Liver (tissue), 7 donors: ENCODE measurements at regions not wholly inside any gene's neighbourhood (a gene's known extent, or its start where the extent isn't known, plus 50 kb on each side); places are given as distances from the start of the nearest gene placed in this dataset.

Source experiments
- DNase-seq: peaks from one replicate; pipeline ENCODE4 v3.0.0-alpha.2; 2017; ENCODE audit warnings: low spot score
- H3K27ac ChIP-seq, 2 donors: one replicate each; pipeline ENCODE4 v1.7.0; 2013; ENCODE audit warnings: inconsistent platforms in 2 of 2, low read length in 2 of 2, control low read depth in 1 of 2, low read depth in 1 of 2, mild to moderate bottlenecking in 1 of 2
- H3K27me3 ChIP-seq, 4 donors: one replicate each; pipeline versions ENCODE4 v1.6.1 to v1.7.0; 2013; ENCODE audit warnings: low read length in 3 of 4, inconsistent platforms in 1 of 4, mild to moderate bottlenecking in 1 of 4, moderate library complexity in 1 of 4; ENCODE audit not compliant: control insufficient read depth in 4 of 4, insufficient read depth in 4 of 4
- H3K36me3 ChIP-seq, 4 donors: one replicate each; pipeline versions ENCODE4 v1.6.1 to v1.7.0; 2013; ENCODE audit warnings: low read length in 3 of 4, mild to moderate bottlenecking in 3 of 4, low read depth in 1 of 4, moderate library complexity in 1 of 4; ENCODE audit not compliant: control insufficient read depth in 4 of 4, insufficient read depth in 3 of 4
- H3K4me1 ChIP-seq, 4 donors: one replicate each; pipeline versions ENCODE4 v1.6.1 to v1.7.0; 2013; ENCODE audit warnings: low read length in 3 of 4, mild to moderate bottlenecking in 3 of 4, moderate library complexity in 1 of 4; ENCODE audit not compliant: control insufficient read depth in 4 of 4, insufficient read depth in 4 of 4
- H3K4me3 ChIP-seq, 3 donors: one replicate each; pipeline versions ENCODE4 v1.6.1 to v1.7.0; 2013; ENCODE audit warnings: low read length in 3 of 3, control low read depth in 1 of 3, low read depth in 1 of 3, mild to moderate bottlenecking in 1 of 3
- H3K9ac ChIP-seq, 2 donors: one replicate each; pipeline ENCODE4 v1.7.0; 2013; ENCODE audit warnings: low read length in 2 of 2, mild to moderate bottlenecking in 2 of 2, moderate library complexity in 2 of 2, control low read depth in 1 of 2, low read depth in 1 of 2
- H3K9me3 ChIP-seq, 4 donors: one replicate each; pipeline versions ENCODE4 v1.6.1 to v1.7.0; 2013; ENCODE audit warnings: low read length in 3 of 4; ENCODE audit not compliant: control insufficient read depth in 4 of 4
- EGR1 ChIP-seq, 2 donors: IDR thresholded peaks; 2 replicates each; pipeline ENCODE4 v1.6.1; 2016 to 2018; ENCODE audit warnings: antibody characterized with exemption in 2 of 2, low read depth in 2 of 2
- FOXA2 ChIP-seq: IDR thresholded peaks from 2 replicates; pipeline ENCODE4 v1.6.1; 2016; ENCODE audit warnings: antibody characterized with exemption
- GABPA ChIP-seq, 2 donors: IDR thresholded peaks in 1 of 2; conservative IDR thresholded peaks in 1 of 2; 2 replicates each; pipeline ENCODE4 v1.6.1; 2016; ENCODE audit warnings: antibody characterized with exemption in 2 of 2, mild to moderate bottlenecking in 1 of 2, moderate library complexity in 1 of 2
- HNF4A ChIP-seq, 2 donors: conservative IDR thresholded peaks; 2 replicates each; pipeline ENCODE4 v1.6.1; 2016; ENCODE audit warnings: antibody characterized with exemption in 2 of 2, mild to moderate bottlenecking in 2 of 2
- HNF4G ChIP-seq: IDR thresholded peaks from 2 replicates; pipeline ENCODE4 v1.6.1; 2016; ENCODE audit warnings: antibody characterized with exemption
- JUND ChIP-seq, 2 donors: IDR thresholded peaks; 2 replicates each; pipeline ENCODE4 v1.6.1; 2016; ENCODE audit warnings: antibody characterized with exemption in 2 of 2
- MAX ChIP-seq: IDR thresholded peaks from 2 replicates; pipeline ENCODE4 v1.6.1; 2016; ENCODE audit warnings: antibody characterized with exemption
- NR2F2 ChIP-seq: IDR thresholded peaks from 2 replicates; pipeline ENCODE4 v1.6.1; 2016; ENCODE audit warnings: antibody characterized with exemption
- RAD21 ChIP-seq, 2 donors: IDR thresholded peaks; 2 replicates each; pipeline ENCODE4 v1.6.1; 2016; ENCODE audit warnings: antibody characterized with exemption in 2 of 2, mild to moderate bottlenecking in 2 of 2
- RXRA ChIP-seq, 2 donors: IDR thresholded peaks; 2 replicates each; pipeline ENCODE4 v1.6.1; 2017 to 2018; ENCODE audit warnings: antibody characterized with exemption in 2 of 2, mild to moderate bottlenecking in 1 of 2
- YY1 ChIP-seq: IDR thresholded peaks from 2 replicates; pipeline ENCODE4 v1.6.1; 2016; ENCODE audit warnings: antibody characterized with exemption, mild to moderate bottlenecking
- WGBS: extraction: QIAGEN DNeasy Blood & Tissue Kit; methylation state at CpG from one replicate; pipeline ENCODE4 v1.1.7; 2013; 5-methylcytosine and 5-hydroxymethylcytosine counted together
- TF ChIP-seq, protein P1 (sequence below): IDR thresholded peaks from 2 replicates; pipeline ENCODE4 v1.6.1; 2016; ENCODE audit warnings: antibody characterized with exemption, mild to moderate bottlenecking
- TF ChIP-seq, protein P2 (sequence below): IDR thresholded peaks from 2 replicates; pipeline ENCODE4 v1.6.1; 2016; ENCODE audit warnings: antibody characterized with exemption
- TF ChIP-seq, protein P3 (sequence below): IDR thresholded peaks from 2 replicates; pipeline ENCODE4 v1.6.1; 2016; ENCODE audit warnings: antibody characterized with exemption
- donor health status: healthy.
- donor health status: healthy.
- donor health status: healthy.
- donor health status: healthy.

- TF ChIP-seq EGR1 (IDR thresholded peaks at IDR 0.05; ENCODE audit: low read depth in 2 of 2): peak in 1 of 2 donors; percentile 24
- TF ChIP-seq, protein P1, sequence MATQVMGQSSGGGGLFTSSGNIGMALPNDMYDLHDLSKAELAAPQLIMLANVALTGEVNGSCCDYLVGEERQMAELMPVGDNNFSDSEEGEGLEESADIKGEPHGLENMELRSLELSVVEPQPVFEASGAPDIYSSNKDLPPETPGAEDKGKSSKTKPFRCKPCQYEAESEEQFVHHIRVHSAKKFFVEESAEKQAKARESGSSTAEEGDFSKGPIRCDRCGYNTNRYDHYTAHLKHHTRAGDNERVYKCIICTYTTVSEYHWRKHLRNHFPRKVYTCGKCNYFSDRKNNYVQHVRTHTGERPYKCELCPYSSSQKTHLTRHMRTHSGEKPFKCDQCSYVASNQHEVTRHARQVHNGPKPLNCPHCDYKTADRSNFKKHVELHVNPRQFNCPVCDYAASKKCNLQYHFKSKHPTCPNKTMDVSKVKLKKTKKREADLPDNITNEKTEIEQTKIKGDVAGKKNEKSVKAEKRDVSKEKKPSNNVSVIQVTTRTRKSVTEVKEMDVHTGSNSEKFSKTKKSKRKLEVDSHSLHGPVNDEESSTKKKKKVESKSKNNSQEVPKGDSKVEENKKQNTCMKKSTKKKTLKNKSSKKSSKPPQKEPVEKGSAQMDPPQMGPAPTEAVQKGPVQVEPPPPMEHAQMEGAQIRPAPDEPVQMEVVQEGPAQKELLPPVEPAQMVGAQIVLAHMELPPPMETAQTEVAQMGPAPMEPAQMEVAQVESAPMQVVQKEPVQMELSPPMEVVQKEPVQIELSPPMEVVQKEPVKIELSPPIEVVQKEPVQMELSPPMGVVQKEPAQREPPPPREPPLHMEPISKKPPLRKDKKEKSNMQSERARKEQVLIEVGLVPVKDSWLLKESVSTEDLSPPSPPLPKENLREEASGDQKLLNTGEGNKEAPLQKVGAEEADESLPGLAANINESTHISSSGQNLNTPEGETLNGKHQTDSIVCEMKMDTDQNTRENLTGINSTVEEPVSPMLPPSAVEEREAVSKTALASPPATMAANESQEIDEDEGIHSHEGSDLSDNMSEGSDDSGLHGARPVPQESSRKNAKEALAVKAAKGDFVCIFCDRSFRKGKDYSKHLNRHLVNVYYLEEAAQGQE: peak; percentile 72
Observed at GRCh38 chr3:10669490-10670048, 146.5 kb upstream of the SLC6A11 start (continued).

GRCh38 chr3:10672422-10672821 is 143.6 kb upstream of the SLC6A11 start:
- WGBS: 75% methylated on average over 5 of the region's 5 CpGs
- DNase-seq: no peak
- no peak overlapping the region for H3K27ac ChIP-seq

DNA sequence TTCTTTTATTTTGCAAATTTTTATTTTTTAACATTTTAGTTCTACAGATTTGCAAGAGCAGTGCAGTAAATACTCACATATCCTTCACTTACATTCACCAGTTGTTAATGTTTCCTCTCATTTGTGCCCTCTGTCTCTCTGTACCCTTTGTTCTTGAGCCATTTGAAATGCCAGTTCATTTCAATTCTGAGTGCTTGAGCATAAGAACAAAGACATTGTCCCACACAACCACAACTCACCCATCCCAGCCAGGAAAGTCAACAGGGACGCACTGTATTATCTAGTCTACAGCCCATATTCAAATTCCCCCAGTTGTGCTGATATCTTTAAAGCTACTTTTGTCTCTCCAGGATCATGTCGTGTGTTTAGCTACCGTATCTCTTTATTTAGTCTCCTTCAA is 141.4 kb upstream of the SLC6A11 start:
- no peaks in the 10 kb centered on the region for H3K27me3 ChIP-seq
- peaks cover 1 to 17% (median 6%) of the 10 kb centered on the region in 4 donors for H3K4me1 ChIP-seq
- no peak for TF ChIP-seq RAD21 (IDR thresholded peaks at IDR 0.05)
- no peak for TF ChIP-seq GABPA (IDR thresholded peaks at IDR 0.05 in 1 of 2, conservative IDR thresholded peaks at IDR 0.05 in 1 of 2)
- TF ChIP-seq NR2F2: no peak
- no peak for TF ChIP-seq RXRA (IDR thresholded peaks at IDR 0.05)
- TF ChIP-seq FOXA2: no peak
- TF ChIP-seq, protein P2, sequence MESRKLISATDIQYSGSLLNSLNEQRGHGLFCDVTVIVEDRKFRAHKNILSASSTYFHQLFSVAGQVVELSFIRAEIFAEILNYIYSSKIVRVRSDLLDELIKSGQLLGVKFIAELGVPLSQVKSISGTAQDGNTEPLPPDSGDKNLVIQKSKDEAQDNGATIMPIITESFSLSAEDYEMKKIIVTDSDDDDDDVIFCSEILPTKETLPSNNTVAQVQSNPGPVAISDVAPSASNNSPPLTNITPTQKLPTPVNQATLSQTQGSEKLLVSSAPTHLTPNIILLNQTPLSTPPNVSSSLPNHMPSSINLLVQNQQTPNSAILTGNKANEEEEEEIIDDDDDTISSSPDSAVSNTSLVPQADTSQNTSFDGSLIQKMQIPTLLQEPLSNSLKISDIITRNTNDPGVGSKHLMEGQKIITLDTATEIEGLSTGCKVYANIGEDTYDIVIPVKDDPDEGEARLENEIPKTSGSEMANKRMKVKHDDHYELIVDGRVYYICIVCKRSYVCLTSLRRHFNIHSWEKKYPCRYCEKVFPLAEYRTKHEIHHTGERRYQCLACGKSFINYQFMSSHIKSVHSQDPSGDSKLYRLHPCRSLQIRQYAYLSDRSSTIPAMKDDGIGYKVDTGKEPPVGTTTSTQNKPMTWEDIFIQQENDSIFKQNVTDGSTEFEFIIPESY: no peak
- no peak for TF ChIP-seq YY1
- no peak for TF ChIP-seq MAX
- no peak for TF ChIP-seq HNF4A (conservative IDR thresholded peaks at IDR 0.05)
- TF ChIP-seq EGR1 (IDR thresholded peaks at IDR 0.05; ENCODE audit: low read depth in 2 of 2): no peak
- no peak for TF ChIP-seq JUND (IDR thresholded peaks at IDR 0.05)
- no peak for TF ChIP-seq HNF4G
- TF ChIP-seq, protein P1: no peak
- H3K9me3 ChIP-seq: no peaks in the 10 kb centered on the region
- H3K27ac ChIP-seq: no peak overlapping the region
- 83% methylated on average over 3 of the region's 3 CpGs for WGBS
- no peaks in the 10 kb centered on the region for H3K36me3 ChIP-seq
- DNase-seq: no peak
- no peak overlapping the region for H3K9ac ChIP-seq
- no peak overlapping the region for H3K4me3 ChIP-seq

More at GRCh38 chr3:10672422-10672821, 143.6 kb upstream of the SLC6A11 start:
- TF ChIP-seq, protein P3, sequence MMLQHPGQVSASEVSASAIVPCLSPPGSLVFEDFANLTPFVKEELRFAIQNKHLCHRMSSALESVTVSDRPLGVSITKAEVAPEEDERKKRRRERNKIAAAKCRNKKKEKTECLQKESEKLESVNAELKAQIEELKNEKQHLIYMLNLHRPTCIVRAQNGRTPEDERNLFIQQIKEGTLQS: no peak
- TF ChIP-seq, protein P2: no peak
- TF ChIP-seq HNF4G (no peak), NR2F2 (no peak), JUND (IDR thresholded peaks at IDR 0.05) (no peak), HNF4A (conservative IDR thresholded peaks at IDR 0.05) (no peak)
- H3K4me3 ChIP-seq: no peak overlapping the region
- H3K9ac ChIP-seq: no peak overlapping the region
- H3K4me1 ChIP-seq: peaks cover 3 to 27% (median 12%) of the 10 kb centered on the region in 4 donors
- no peaks in the 10 kb centered on the region for H3K27me3 ChIP-seq
- H3K36me3 ChIP-seq: no peaks in the 10 kb centered on the region
- no peaks in the 10 kb centered on the region for H3K9me3 ChIP-seq
